ENCODE measurements at regions not wholly inside any gene's neighbourhood (a gene's known extent, or its start where the extent isn't known, plus 50 kb on each side); places are given as distances from the start of the nearest gene placed in this dataset.

GRCh38 chr6:137702791-137703424 lies 164.2 kb upstream of the TNFAIP3 start:
- H3K27ac ChIP-seq: no peak overlapping the region
- DNase-seq (ENCODE audit: low spot score): no peak
- TF ChIP-seq, protein P1, sequence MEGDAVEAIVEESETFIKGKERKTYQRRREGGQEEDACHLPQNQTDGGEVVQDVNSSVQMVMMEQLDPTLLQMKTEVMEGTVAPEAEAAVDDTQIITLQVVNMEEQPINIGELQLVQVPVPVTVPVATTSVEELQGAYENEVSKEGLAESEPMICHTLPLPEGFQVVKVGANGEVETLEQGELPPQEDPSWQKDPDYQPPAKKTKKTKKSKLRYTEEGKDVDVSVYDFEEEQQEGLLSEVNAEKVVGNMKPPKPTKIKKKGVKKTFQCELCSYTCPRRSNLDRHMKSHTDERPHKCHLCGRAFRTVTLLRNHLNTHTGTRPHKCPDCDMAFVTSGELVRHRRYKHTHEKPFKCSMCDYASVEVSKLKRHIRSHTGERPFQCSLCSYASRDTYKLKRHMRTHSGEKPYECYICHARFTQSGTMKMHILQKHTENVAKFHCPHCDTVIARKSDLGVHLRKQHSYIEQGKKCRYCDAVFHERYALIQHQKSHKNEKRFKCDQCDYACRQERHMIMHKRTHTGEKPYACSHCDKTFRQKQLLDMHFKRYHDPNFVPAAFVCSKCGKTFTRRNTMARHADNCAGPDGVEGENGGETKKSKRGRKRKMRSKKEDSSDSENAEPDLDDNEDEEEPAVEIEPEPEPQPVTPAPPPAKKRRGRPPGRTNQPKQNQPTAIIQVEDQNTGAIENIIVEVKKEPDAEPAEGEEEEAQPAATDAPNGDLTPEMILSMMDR (IDR thresholded peaks at IDR 0.05): no peak
- no peak overlapping the region for H3K4me3 ChIP-seq

- no peak overlapping the region for H3K4me3 ChIP-seq
- no peak overlapping the region for H3K27ac ChIP-seq
- TF ChIP-seq, protein P1 (IDR thresholded peaks at IDR 0.05): no peak
- DNase-seq (ENCODE audit: low spot score): no peak
These were observed 162.3 kb upstream of the TNFAIP3 start for GRCh38 chr6:137704802-137705159.

- TF ChIP-seq, protein P1 (IDR thresholded peaks at IDR 0.05): peak; percentile 35
- no peak for DNase-seq (ENCODE audit: low spot score)
- no peak overlapping the region for H3K4me3 ChIP-seq
- no peak overlapping the region for H3K27ac ChIP-seq
These were observed 161.6 kb upstream of the TNFAIP3 start for GRCh38 chr6:137705160-137706082.

- Histone ChIP-seq H3K4me3 (no peak overlapping the region), H3K27ac (no peak overlapping the region)
- no peak for DNase-seq (ENCODE audit: low spot score)
- TF ChIP-seq, protein P1 (IDR thresholded peaks at IDR 0.05): no peak
These were observed 160.8 kb upstream of the TNFAIP3 start for GRCh38 chr6:137706083-137706750.

DNA sequence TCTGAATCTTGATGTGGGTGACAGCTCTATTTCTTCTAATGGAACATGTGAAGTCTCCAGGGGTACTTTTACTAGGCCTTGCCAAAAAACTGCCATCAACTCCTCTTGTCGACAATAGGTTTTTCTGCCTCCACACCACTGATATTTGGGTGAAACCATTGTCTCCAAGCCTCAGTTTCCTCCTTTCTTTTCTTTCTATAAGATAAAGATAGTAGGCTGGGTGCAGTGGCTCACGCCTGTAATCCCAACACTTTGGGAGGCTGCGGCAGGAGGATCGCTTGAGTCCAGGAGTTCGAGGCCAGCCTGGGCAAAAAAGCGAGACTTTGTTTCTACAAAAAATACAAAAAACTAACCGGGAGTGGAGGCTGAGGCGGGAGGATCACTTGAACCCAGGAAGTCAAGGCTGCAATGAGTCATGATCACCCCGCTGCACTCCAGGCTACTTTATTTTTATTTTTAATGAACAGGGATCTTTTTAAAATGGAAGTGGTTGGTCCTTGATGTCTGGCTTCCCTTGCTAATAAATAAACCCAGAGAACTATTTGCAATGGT lies 159.9 kb upstream of the TNFAIP3 start:
- TF ChIP-seq, protein P1 (IDR thresholded peaks at IDR 0.05): no peak
- DNase-seq (ENCODE audit: low spot score): no peak
- Histone ChIP-seq H3K4me3 (no peak overlapping the region), H3K27ac (no peak overlapping the region)

GRCh38 chr6:137707590-137708360 lies 159.3 kb upstream of the TNFAIP3 start:
- peak overlapping the region; percentile 34 for H3K4me3 ChIP-seq
- H3K27ac ChIP-seq: no peak overlapping the region
- TF ChIP-seq, protein P1 (IDR thresholded peaks at IDR 0.05): peak; percentile 70
- no peak for DNase-seq (ENCODE audit: low spot score)
